ENCODE measurements at regions not wholly inside any gene's neighbourhood (a gene's known extent, or its start where the extent isn't known, plus 50 kb on each side); places are given as distances from the start of the nearest gene placed in this dataset.

GRCh38 chr9:21677387-21677786 is 125.0 kb upstream of the MTAP start:
- no peak for TF ChIP-seq CTCF (IDR thresholded peaks at IDR 0.05; ENCODE audit: control insufficient read depth, extremely low read depth, insufficient read depth)
- H3K4me3 ChIP-seq (ENCODE audit: low read depth, low read length): no peak overlapping the region
- no peak for DNase-seq (ENCODE audit: low read depth)

GRCh38 chr9:21677834-21678233 is 124.6 kb upstream of the MTAP start:
- no peak overlapping the region for H3K4me3 ChIP-seq (ENCODE audit: low read depth, low read length)
- TF ChIP-seq CTCF (IDR thresholded peaks at IDR 0.05; ENCODE audit: control insufficient read depth, extremely low read depth, insufficient read depth): no peak
- DNase-seq (ENCODE audit: low read depth): no peak

GRCh38 chr9:21679432-21679831 is 123.0 kb upstream of the MTAP start:
- no peak overlapping the region for H3K4me3 ChIP-seq (ENCODE audit: low read depth, low read length)
- no peak for TF ChIP-seq CTCF (IDR thresholded peaks at IDR 0.05; ENCODE audit: control insufficient read depth, extremely low read depth, insufficient read depth)
- DNase-seq (ENCODE audit: low read depth): no peak

- no peak for TF ChIP-seq CTCF (IDR thresholded peaks at IDR 0.05; ENCODE audit: control insufficient read depth, extremely low read depth, insufficient read depth)
- H3K4me3 ChIP-seq (ENCODE audit: low read depth, low read length): no peak overlapping the region
- DNase-seq (ENCODE audit: low read depth): no peak
Observed at GRCh38 chr9:21680590-21680989, 121.8 kb upstream of the MTAP start.

GRCh38 chr9:21681641-21682040 is 120.8 kb upstream of the MTAP start:
- no peak overlapping the region for H3K4me3 ChIP-seq (ENCODE audit: low read depth, low read length)
- no peak for TF ChIP-seq CTCF (IDR thresholded peaks at IDR 0.05; ENCODE audit: control insufficient read depth, extremely low read depth, insufficient read depth)
- DNase-seq (ENCODE audit: low read depth): no peak

GRCh38 chr9:21682381-21682780 is 120.1 kb upstream of the MTAP start:
- DNase-seq (ENCODE audit: low read depth): no peak
- no peak for TF ChIP-seq CTCF (IDR thresholded peaks at IDR 0.05; ENCODE audit: control insufficient read depth, extremely low read depth, insufficient read depth)

GRCh38 chr9:21682981-21683380 is 119.5 kb upstream of the MTAP start:
- no peak overlapping the region for H3K4me3 ChIP-seq (ENCODE audit: low read depth, low read length)
- DNase-seq (ENCODE audit: low read depth): no peak
- TF ChIP-seq CTCF (IDR thresholded peaks at IDR 0.05; ENCODE audit: control insufficient read depth, extremely low read depth, insufficient read depth): no peak

More at GRCh38 chr9:21682381-21682780, 120.1 kb upstream of the MTAP start:
- no peak overlapping the region for H3K4me3 ChIP-seq (ENCODE audit: low read depth, low read length)

Measured in LNCaP clone FGC (cell line).